ENCODE measurements at regions not wholly inside any gene's neighbourhood (a gene's known extent, or its start where the extent isn't known, plus 50 kb on each side); places are given as distances from the start of the nearest gene placed in this dataset.

DNA sequence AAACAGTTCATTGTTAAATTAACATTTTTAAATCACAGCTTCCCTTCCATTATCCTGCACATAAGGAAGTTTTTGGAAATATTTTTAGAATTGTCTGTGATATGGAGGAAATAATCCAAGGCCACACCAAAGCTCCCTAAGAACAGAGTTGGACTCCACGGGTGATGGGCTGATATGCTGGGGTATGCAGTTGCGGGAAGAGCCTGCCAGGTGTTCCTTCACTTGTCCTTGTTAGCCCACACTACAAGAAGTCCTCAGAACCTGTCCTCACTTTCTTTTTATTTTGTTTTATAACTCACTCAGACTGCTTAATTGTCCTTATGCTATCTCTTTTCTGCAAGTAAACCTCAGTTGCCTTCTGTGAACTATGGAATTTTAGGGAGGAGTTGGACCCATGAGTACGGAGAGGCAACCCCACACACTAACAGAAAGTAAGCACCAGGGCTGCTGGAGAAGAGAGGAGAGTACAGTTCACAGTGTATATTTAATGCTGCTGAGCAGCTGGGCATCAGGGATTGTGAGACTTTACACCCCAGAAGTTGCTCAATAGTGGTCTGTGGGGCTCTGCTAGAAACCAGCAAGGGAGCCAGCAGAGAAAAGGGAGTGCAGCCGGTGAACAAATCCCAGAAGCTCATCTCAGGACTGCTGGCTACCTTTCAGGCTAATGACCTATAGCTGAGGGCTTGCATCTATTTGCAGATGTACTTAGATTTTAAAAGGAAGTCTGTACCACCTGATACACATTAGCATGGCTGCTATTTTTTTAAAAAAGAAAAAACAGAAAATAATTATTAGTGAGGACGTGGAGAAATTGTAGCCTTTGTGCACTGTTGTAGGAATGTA is 64.6 kb upstream of the FOXN2 start (continued):
- TF ChIP-seq, protein P1, sequence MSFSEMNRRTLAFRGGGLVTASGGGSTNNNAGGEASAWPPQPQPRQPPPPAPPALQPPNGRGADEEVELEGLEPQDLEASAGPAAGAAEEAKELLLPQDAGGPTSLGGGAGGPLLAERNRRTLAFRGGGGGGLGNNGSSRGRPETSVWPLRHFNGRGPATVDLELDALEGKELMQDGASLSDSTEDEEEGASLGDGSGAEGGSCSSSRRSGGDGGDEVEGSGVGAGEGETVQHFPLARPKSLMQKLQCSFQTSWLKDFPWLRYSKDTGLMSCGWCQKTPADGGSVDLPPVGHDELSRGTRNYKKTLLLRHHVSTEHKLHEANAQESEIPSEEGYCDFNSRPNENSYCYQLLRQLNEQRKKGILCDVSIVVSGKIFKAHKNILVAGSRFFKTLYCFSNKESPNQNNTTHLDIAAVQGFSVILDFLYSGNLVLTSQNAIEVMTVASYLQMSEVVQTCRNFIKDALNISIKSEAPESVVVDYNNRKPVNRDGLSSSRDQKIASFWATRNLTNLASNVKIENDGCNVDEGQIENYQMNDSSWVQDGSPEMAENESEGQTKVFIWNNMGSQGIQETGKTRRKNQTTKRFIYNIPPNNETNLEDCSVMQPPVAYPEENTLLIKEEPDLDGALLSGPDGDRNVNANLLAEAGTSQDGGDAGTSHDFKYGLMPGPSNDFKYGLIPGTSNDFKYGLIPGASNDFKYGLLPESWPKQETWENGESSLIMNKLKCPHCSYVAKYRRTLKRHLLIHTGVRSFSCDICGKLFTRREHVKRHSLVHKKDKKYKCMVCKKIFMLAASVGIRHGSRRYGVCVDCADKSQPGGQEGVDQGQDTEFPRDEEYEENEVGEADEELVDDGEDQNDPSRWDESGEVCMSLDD (CRISPR knock-in tag; IDR thresholded peaks at IDR 0.05; ENCODE audit: borderline replicate concordance), result no peak
- no peak for TF ChIP-seq CCDC6 (CRISPR knock-in tag; IDR thresholded peaks at IDR 0.05)
- TF ChIP-seq NR2C2 (CRISPR knock-in tag; IDR thresholded peaks at IDR 0.05; ENCODE audit: borderline replicate concordance), result 0 out of 2 replicates have a peak, but pooled peaks have one; percentile 37
- 0 out of 2 replicates have a peak, but pooled peaks have one; percentile 42 for TF ChIP-seq ZFX (CRISPR knock-in tag; IDR thresholded peaks at IDR 0.05; ENCODE audit: low read depth)
- TF ChIP-seq, protein P2, sequence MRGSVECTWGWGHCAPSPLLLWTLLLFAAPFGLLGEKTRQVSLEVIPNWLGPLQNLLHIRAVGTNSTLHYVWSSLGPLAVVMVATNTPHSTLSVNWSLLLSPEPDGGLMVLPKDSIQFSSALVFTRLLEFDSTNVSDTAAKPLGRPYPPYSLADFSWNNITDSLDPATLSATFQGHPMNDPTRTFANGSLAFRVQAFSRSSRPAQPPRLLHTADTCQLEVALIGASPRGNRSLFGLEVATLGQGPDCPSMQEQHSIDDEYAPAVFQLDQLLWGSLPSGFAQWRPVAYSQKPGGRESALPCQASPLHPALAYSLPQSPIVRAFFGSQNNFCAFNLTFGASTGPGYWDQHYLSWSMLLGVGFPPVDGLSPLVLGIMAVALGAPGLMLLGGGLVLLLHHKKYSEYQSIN (CRISPR knock-in tag; IDR thresholded peaks at IDR 0.05; ENCODE audit: borderline replicate concordance), result no peak
- TF ChIP-seq ZNF431 (CRISPR knock-in tag; IDR thresholded peaks at IDR 0.05; ENCODE audit: borderline replicate concordance, low read depth), result no peak; the same call in 1 of the 2 replicates
- TF ChIP-seq AGO2 (optimal IDR thresholded peaks at IDR 0.05; ENCODE audit: low read depth, low read length), result no peak
- peak; percentile 93 for TF ChIP-seq NCOR1 (IDR thresholded peaks at IDR 0.05; ENCODE audit: borderline replicate concordance, low read length)
- TF ChIP-seq REPIN1 (CRISPR knock-in tag; IDR thresholded peaks at IDR 0.05; ENCODE audit: borderline replicate concordance, low read depth), result peak; percentile 93
- peak; percentile 86 for TF ChIP-seq ZNF614 (CRISPR knock-in tag; IDR thresholded peaks at IDR 0.05; ENCODE audit: borderline replicate concordance)
- TF ChIP-seq KLF13 (CRISPR knock-in tag; IDR thresholded peaks at IDR 0.05), result no peak
- TF ChIP-seq ZNF335 (CRISPR knock-in tag; IDR thresholded peaks at IDR 0.05), result no peak
- peak; percentile 81; the same call in 1 of the 2 replicates for TF ChIP-seq TOPORS (CRISPR knock-in tag; IDR thresholded peaks at IDR 0.05)
- TF ChIP-seq CBX1 (IDR thresholded peaks at IDR 0.05; ENCODE audit: low read depth), result no peak
- no peak for TF ChIP-seq TAF15 (IDR thresholded peaks at IDR 0.05; ENCODE audit: low read depth, low read length, poor library complexity, severe bottlenecking)
- TF ChIP-seq ADNP (CRISPR knock-in tag; IDR thresholded peaks at IDR 0.05), result no peak
- TF ChIP-seq, protein P3, sequence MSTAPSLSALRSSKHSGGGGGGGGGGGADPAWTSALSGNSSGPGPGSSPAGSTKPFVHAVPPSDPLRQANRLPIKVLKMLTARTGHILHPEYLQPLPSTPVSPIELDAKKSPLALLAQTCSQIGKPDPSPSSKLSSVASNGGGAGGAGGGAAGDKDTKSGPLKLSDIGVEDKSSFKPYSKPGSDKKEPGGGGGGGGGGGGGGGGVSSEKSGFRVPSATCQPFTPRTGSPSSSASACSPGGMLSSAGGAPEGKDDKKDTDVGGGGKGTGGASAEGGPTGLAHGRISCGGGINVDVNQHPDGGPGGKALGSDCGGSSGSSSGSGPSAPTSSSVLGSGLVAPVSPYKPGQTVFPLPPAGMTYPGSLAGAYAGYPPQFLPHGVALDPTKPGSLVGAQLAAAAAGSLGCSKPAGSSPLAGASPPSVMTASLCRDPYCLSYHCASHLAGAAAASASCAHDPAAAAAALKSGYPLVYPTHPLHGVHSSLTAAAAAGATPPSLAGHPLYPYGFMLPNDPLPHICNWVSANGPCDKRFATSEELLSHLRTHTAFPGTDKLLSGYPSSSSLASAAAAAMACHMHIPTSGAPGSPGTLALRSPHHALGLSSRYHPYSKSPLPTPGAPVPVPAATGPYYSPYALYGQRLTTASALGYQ (CRISPR knock-in tag; IDR thresholded peaks at IDR 0.05), result no peak
- TF ChIP-seq CAMTA2 (CRISPR knock-in tag; IDR thresholded peaks at IDR 0.05; ENCODE audit: borderline replicate concordance), result no peak
- TF ChIP-seq ZNF101 (CRISPR knock-in tag; IDR thresholded peaks at IDR 0.05; ENCODE audit: borderline replicate concordance, low read depth), result no peak
- TF ChIP-seq PAF1 (CRISPR knock-in tag; IDR thresholded peaks at IDR 0.05), result no peak
- no peak for TF ChIP-seq CHD2 (IDR thresholded peaks at IDR 0.05; ENCODE audit: low read depth, low read length)
- no peak for TF ChIP-seq NFIB (CRISPR knock-in tag; IDR thresholded peaks at IDR 0.05; ENCODE audit: borderline replicate concordance)
- TF ChIP-seq ZZZ3 (CRISPR knock-in tag; IDR thresholded peaks at IDR 0.05; ENCODE audit: borderline replicate concordance), result no peak
- no peak for TF ChIP-seq ZNF367 (CRISPR knock-in tag; IDR thresholded peaks at IDR 0.05; ENCODE audit: borderline replicate concordance)
